ENCODE measurements at regions not wholly inside any gene's neighbourhood (a gene's known extent, or its start where the extent isn't known, plus 50 kb on each side); places are given as distances from the start of the nearest gene placed in this dataset.

DNA sequence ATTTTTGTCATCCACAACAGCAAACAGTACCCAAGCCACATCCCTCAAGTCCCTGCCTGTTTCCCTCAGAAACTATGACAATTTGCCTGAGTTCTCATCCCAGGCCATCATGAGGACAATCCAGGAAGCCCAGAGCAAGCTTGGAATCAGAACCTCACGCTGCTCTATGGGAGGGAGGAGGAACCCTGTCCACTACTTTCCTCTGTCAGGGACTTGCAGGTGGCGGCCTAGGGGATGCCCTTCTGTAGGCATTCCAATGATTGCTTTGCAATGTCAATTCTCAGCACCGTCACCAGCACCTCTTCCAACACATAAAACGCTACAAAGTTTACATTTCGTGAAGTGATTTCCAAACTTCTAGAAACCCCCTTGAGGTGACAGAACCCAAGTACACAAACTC is 170.4 kb upstream of the FSTL4 start:
- Histone ChIP-seq H3K36me3 (ENCODE audit: control insufficient read depth in 1 of 2, insufficient read depth in 2 of 2, low read depth in 1 of 2, low read length in 2 of 2) (no peaks in the 10 kb centered on the region), H2BK15ac (ENCODE audit: low read depth, poor library complexity, severe bottlenecking) (no peak overlapping the region), H3K9me3 (ENCODE audit: control insufficient read depth, low read length) (no peaks in the 10 kb centered on the region), H3K9ac (ENCODE audit: low read length) (no peak overlapping the region), H3K4me3 (ENCODE audit: insufficient read depth in 1 of 2, low read depth in 1 of 2, low read length in 2 of 2) (no peak overlapping the region), H3K18ac (ENCODE audit: low read depth in 1 of 2, low read length in 2 of 2) (no peak overlapping the region), H3K4ac (ENCODE audit: low read depth in 1 of 2, low read length in 2 of 2) (no peak overlapping the region), H3K79me1 (replicated peaks; ENCODE audit: low read length, poor library complexity, severe bottlenecking) (no peaks in the 10 kb centered on the region), H3K27ac (ENCODE audit: low read length, poor library complexity, severe bottlenecking) (no peak overlapping the region), H3K27me3 (ENCODE audit: control insufficient read depth in 1 of 2, insufficient read depth in 1 of 2, low read length in 2 of 2) (peaks cover 6 to 35% of the 10 kb centered on the region in 2 experiments), H3K23ac (ENCODE audit: low read length in 2 of 2) (no peak overlapping the region), H2BK120ac (ENCODE audit: low read depth, low read length) (no peak overlapping the region), H2AK5ac (ENCODE audit: low read length, severe bottlenecking) (no peak overlapping the region), H2AFZ (ENCODE audit: low read depth, low read length) (no peak overlapping the region), H4K91ac (ENCODE audit: low read length) (no peak overlapping the region), H2BK5ac (ENCODE audit: low read depth, low read length, poor library complexity, severe bottlenecking) (no peak overlapping the region), H3K14ac (ENCODE audit: low read length in 2 of 2) (no peak overlapping the region), H4K8ac (ENCODE audit: low read length) (no peak overlapping the region), H3K4me1 (ENCODE audit: control insufficient read depth, insufficient read depth, low read depth, low read length) (no peaks in the 10 kb centered on the region), H2BK12ac (ENCODE audit: low read length in 2 of 2) (no peak overlapping the region), H3K4me2 (ENCODE audit: low read length, poor library complexity, severe bottlenecking) (no peak overlapping the region)
- WGBS = 85% methylated on average over 5 of the region's 5 CpGs
- DNase-seq = no peak

DNA sequence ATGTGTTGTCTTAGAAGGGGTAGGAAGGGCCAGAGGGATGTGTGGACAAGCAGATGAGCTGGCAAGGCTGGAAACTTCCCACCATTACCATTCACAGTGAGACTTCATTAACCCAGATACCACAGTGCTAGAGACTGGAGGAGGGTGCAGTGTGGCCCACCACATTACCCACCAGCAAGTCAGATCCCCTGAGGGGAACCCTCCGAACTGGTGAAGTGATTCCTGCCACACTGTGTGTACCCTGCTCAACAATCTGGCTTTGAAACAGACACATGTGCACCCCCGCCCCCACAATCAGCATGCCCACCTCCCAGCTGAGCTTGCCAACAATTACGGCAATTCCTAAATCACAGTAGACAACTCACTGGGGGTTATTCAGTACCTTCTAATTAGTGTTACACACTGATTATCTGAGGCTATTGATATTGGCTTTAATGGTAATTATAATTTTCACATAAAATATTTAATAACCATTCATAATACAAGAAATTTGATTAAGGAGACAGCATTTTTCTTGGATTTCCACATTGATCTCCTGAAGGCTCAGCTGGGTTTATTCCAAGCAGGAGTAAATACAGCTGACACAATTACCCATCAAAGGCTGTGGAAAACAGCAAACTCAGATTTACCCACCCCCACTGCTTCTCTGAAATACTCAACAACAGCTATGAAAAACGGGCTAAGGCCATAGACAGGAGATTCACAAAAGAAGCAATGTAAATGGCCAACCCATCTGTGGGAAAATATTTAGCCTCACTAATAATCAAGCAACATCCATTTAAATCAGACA is 169.3 kb upstream of the FSTL4 start:
- no peaks in the 10 kb centered on the region for H3K9me3 ChIP-seq (ENCODE audit: control insufficient read depth, low read length)
- H3K79me1 ChIP-seq (replicated peaks; ENCODE audit: low read length, poor library complexity, severe bottlenecking) = no peaks in the 10 kb centered on the region
- H3K4me1 ChIP-seq (ENCODE audit: control insufficient read depth, insufficient read depth, low read depth, low read length) = no peaks in the 10 kb centered on the region
- no peak for DNase-seq
- H2AK5ac ChIP-seq (ENCODE audit: low read length, severe bottlenecking) = no peak overlapping the region
- no peak overlapping the region for H3K27ac ChIP-seq (ENCODE audit: low read length, poor library complexity, severe bottlenecking)
- H2AFZ ChIP-seq (ENCODE audit: low read depth, low read length) = no peak overlapping the region
- 70% methylated on average over 3 of the region's 4 CpGs for WGBS
- H3K4ac ChIP-seq (ENCODE audit: low read depth in 1 of 2, low read length in 2 of 2) = no peak overlapping the region
- no peak overlapping the region for H2BK15ac ChIP-seq (ENCODE audit: low read depth, poor library complexity, severe bottlenecking)
- H3K18ac ChIP-seq (ENCODE audit: low read depth in 1 of 2, low read length in 2 of 2) = no peak overlapping the region
- no peak overlapping the region for H2BK120ac ChIP-seq (ENCODE audit: low read depth, low read length)
- H3K14ac ChIP-seq (ENCODE audit: low read length in 2 of 2) = no peak overlapping the region
- no peak overlapping the region for H2BK5ac ChIP-seq (ENCODE audit: low read depth, low read length, poor library complexity, severe bottlenecking)
- peaks cover 6 to 32% of the 10 kb centered on the region in 2 experiments for H3K27me3 ChIP-seq (ENCODE audit: control insufficient read depth in 1 of 2, insufficient read depth in 1 of 2, low read length in 2 of 2)
- H3K9ac ChIP-seq (ENCODE audit: low read length) = no peak overlapping the region
- H3K4me2 ChIP-seq (ENCODE audit: low read length, poor library complexity, severe bottlenecking) = no peak overlapping the region
- H2BK12ac ChIP-seq (ENCODE audit: low read length in 2 of 2) = no peak overlapping the region
- no peak overlapping the region for H4K8ac ChIP-seq (ENCODE audit: low read length)
- H3K36me3 ChIP-seq (ENCODE audit: control insufficient read depth in 1 of 2, insufficient read depth in 2 of 2, low read depth in 1 of 2, low read length in 2 of 2) = no peaks in the 10 kb centered on the region
- no peak overlapping the region for H3K23ac ChIP-seq (ENCODE audit: low read length in 2 of 2)
- no peak overlapping the region for H4K91ac ChIP-seq (ENCODE audit: low read length)
- H3K4me3 ChIP-seq (ENCODE audit: insufficient read depth in 1 of 2, low read depth in 1 of 2, low read length in 2 of 2) = no peak overlapping the region

DNA sequence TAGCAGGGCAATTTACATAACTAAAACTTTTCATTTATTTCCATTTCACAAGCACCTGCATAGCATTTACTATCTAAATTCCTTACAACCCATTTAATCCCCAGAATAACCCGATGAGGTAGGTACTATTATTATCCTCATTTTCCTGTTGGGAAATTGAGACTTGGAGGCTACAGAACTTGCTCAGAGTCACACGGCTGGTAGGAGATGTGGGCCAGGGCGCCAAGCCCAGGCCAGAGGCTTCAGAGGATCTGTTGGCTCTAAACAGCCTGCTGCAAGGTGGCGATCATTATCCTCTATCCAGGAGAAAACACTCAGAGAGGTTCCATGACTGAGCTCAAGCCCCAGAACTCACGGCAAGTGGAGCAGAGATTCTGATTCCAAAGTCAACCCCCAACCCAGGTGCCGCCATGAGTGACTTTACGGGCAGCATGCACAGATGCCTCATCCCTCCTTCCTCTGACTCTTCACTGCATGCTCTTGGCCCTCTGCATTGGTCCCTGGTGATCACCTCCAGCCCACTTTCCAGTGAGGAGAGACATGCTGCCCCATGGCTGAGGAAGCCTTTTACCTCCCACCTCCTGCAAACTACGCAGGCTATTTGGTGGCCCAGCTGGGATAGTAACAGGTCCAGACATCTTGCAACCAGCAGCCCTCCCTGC is 168.4 kb upstream of the FSTL4 start:
- WGBS = 89% methylated on average over 8 of the region's 8 CpGs

DNA sequence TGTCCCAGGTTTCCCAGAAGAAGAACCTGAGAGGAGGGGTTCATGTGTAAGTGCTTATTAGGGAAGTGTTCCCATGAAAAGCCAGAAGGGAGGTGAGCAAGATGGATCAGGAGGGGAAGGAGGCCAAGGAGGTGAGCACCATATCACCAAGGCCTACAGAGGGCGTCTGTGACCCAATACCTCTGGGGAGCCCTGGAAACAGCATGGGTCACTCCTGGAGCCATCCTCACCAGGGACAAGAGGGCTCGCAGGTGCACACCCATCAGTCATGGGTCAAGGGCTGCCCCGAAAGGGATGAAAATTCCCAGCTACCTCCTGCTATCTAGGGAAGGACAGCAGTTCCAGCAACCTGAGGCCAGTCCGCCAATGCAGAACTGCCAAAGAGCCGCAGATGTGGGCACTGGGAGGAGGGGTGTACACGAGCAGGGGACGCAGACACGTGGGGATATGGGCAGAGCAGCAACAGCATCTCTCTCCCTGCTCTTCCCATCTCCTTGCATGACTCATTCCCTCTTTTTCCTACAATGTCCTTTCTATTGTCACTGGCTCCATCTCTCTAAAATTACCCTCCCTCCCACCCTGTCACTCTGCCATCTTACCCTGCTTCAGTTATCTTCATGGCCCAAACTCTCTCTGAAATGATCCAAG is 167.6 kb upstream of the FSTL4 start:
- Histone ChIP-seq H3K4me3 (ENCODE audit: insufficient read depth in 1 of 2, low read depth in 1 of 2, low read length in 2 of 2) (no peak overlapping the region), H3K36me3 (ENCODE audit: control insufficient read depth in 1 of 2, insufficient read depth in 2 of 2, low read depth in 1 of 2, low read length in 2 of 2) (no peaks in the 10 kb centered on the region), H2AFZ (ENCODE audit: low read depth, low read length) (no peak overlapping the region), H3K4me2 (ENCODE audit: low read length, poor library complexity, severe bottlenecking) (no peak overlapping the region), H2BK12ac (ENCODE audit: low read length in 2 of 2) (no peak overlapping the region), H3K23ac (ENCODE audit: low read length in 2 of 2) (no peak overlapping the region), H3K14ac (ENCODE audit: low read length in 2 of 2) (no peak overlapping the region), H3K27me3 (ENCODE audit: control insufficient read depth in 1 of 2, insufficient read depth in 1 of 2, low read length in 2 of 2) (peaks cover 6 to 24% of the 10 kb centered on the region in 2 experiments), H4K8ac (ENCODE audit: low read length) (no peak overlapping the region), H4K91ac (ENCODE audit: low read length) (no peak overlapping the region), H3K79me1 (replicated peaks; ENCODE audit: low read length, poor library complexity, severe bottlenecking) (no peaks in the 10 kb centered on the region), H3K9me3 (ENCODE audit: control insufficient read depth, low read length) (no peaks in the 10 kb centered on the region), H3K4ac (ENCODE audit: low read depth in 1 of 2, low read length in 2 of 2) (no peak overlapping the region), H2BK5ac (ENCODE audit: low read depth, low read length, poor library complexity, severe bottlenecking) (no peak overlapping the region), H3K9ac (ENCODE audit: low read length) (no peak overlapping the region), H2AK5ac (ENCODE audit: low read length, severe bottlenecking) (no peak overlapping the region), H2BK15ac (ENCODE audit: low read depth, poor library complexity, severe bottlenecking) (no peak overlapping the region), H3K4me1 (ENCODE audit: control insufficient read depth, insufficient read depth, low read depth, low read length) (no peaks in the 10 kb centered on the region), H3K18ac (ENCODE audit: low read depth in 1 of 2, low read length in 2 of 2) (no peak overlapping the region), H3K27ac (ENCODE audit: low read length, poor library complexity, severe bottlenecking) (no peak overlapping the region), H2BK120ac (ENCODE audit: low read depth, low read length) (no peak overlapping the region)
- DNase-seq = no peak
- 70% methylated on average over 8 of the region's 8 CpGs for WGBS

More for the DNA sequence above, 168.4 kb upstream of the FSTL4 start:
- H3K18ac ChIP-seq (ENCODE audit: low read depth in 1 of 2, low read length in 2 of 2) = no peak overlapping the region
- H3K9me3 ChIP-seq (ENCODE audit: control insufficient read depth, low read length) = no peaks in the 10 kb centered on the region
- no peak overlapping the region for H4K91ac ChIP-seq (ENCODE audit: low read length)
- no peak overlapping the region for H2BK120ac ChIP-seq (ENCODE audit: low read depth, low read length)
- no peak for DNase-seq
- no peak overlapping the region for H3K4me2 ChIP-seq (ENCODE audit: low read length, poor library complexity, severe bottlenecking)
- peaks cover 6 to 31% of the 10 kb centered on the region in 2 experiments for H3K27me3 ChIP-seq (ENCODE audit: control insufficient read depth in 1 of 2, insufficient read depth in 1 of 2, low read length in 2 of 2)
- H4K8ac ChIP-seq (ENCODE audit: low read length) = no peak overlapping the region
- no peak overlapping the region for H2AFZ ChIP-seq (ENCODE audit: low read depth, low read length)
- H3K36me3 ChIP-seq (ENCODE audit: control insufficient read depth in 1 of 2, insufficient read depth in 2 of 2, low read depth in 1 of 2, low read length in 2 of 2) = no peaks in the 10 kb centered on the region
- no peak overlapping the region for H2BK5ac ChIP-seq (ENCODE audit: low read depth, low read length, poor library complexity, severe bottlenecking)
- H2BK12ac ChIP-seq (ENCODE audit: low read length in 2 of 2) = no peak overlapping the region
- no peak overlapping the region for H3K27ac ChIP-seq (ENCODE audit: low read length, poor library complexity, severe bottlenecking)
- no peak overlapping the region for H3K4me3 ChIP-seq (ENCODE audit: insufficient read depth in 1 of 2, low read depth in 1 of 2, low read length in 2 of 2)
- no peak overlapping the region for H2AK5ac ChIP-seq (ENCODE audit: low read length, severe bottlenecking)
- no peak overlapping the region for H3K4ac ChIP-seq (ENCODE audit: low read depth in 1 of 2, low read length in 2 of 2)
- no peak overlapping the region for H3K14ac ChIP-seq (ENCODE audit: low read length in 2 of 2)
- no peak overlapping the region for H2BK15ac ChIP-seq (ENCODE audit: low read depth, poor library complexity, severe bottlenecking)
- no peak overlapping the region for H3K9ac ChIP-seq (ENCODE audit: low read length)
- H3K4me1 ChIP-seq (ENCODE audit: control insufficient read depth, insufficient read depth, low read depth, low read length) = no peaks in the 10 kb centered on the region
- no peaks in the 10 kb centered on the region for H3K79me1 ChIP-seq (replicated peaks; ENCODE audit: low read length, poor library complexity, severe bottlenecking)
- H3K23ac ChIP-seq (ENCODE audit: low read length in 2 of 2) = no peak overlapping the region
